Brain microvascular endothelial cell (primary cell): ENCODE measurements at regions not wholly inside any gene's neighbourhood (a gene's known extent, or its start where the extent isn't known, plus 50 kb on each side); places are given as distances from the start of the nearest gene placed in this dataset.
"Not testable (repeated sequence)": the region's sequence is repeated elsewhere in the genome, so short reads cannot be mapped to it uniquely, and the experiment has no call there.

Experiments
- DNase-seq: peaks from one replicate; pipeline ENCODE4 v3.0.0-alpha.2; 2020
- H3K27ac ChIP-seq: fragments of 250-450 bp; sonication (Bioruptor Pico); 2 replicates; pipeline ENCODE4 v1.5.1; 2020; ENCODE audit warnings: mild to moderate bottlenecking, moderate library complexity
- H3K27me3 ChIP-seq: fragments of 250-450 bp; sonication (Bioruptor Pico); replicated peaks from 2 replicates; pipeline ENCODE4 v1.5.1; 2020; ENCODE audit warnings: mild to moderate bottlenecking
- H3K36me3 ChIP-seq: fragments of 250-450 bp; sonication (Bioruptor Pico); replicated peaks from 2 replicates; pipeline ENCODE4 v1.5.1; 2020; ENCODE audit warnings: mild to moderate bottlenecking
- H3K4me3 ChIP-seq: 2 replicates; pipeline ENCODE4 v1.5.1; 2011; ENCODE audit warnings: low read depth, mild to moderate bottlenecking, control low read depth, low read length, moderate library complexity
- CTCF ChIP-seq: IDR thresholded peaks from 2 replicates; pipeline ENCODE4 v1.5.1; 2011; ENCODE audit warnings: low read depth, mild to moderate bottlenecking, moderate library complexity, low read length, control low read depth, inconsistent platforms; ENCODE audit errors: missing control alignments
- in situ Hi-C: cut with HindIII; loops from 2 replicates; pipeline ENCODE4 v1.10.0; 2017; ENCODE audit warnings: low sequenced_read_pairs, low pct_ligation_motif_present

- Histone ChIP-seq H3K27ac (no peak overlapping the region), H3K27me3 (no peaks in the 10 kb centered on the region), H3K36me3 (no peaks in the 10 kb centered on the region), H3K4me3 (no peak overlapping the region)
- no peak for TF ChIP-seq CTCF
- in situ Hi-C loops = no loop called here
- DNase-seq = no peak
These were observed 103.5 kb upstream of the BOD1L1 start for GRCh38 chr4:13731019-13731418.

GRCh38 chr4:13733817-13734216 lies 106.3 kb upstream of the BOD1L1 start:
- no peak for TF ChIP-seq CTCF
- H3K27ac ChIP-seq = no peak overlapping the region
- no peak for DNase-seq
- no peaks in the 10 kb centered on the region for H3K27me3 ChIP-seq
- in situ Hi-C loops = no loop called here
- no peaks in the 10 kb centered on the region for H3K36me3 ChIP-seq
- no peak overlapping the region for H3K4me3 ChIP-seq

- Histone ChIP-seq H3K27me3 (no peaks in the 10 kb centered on the region), H3K36me3 (no peaks in the 10 kb centered on the region), H3K27ac (no peak overlapping the region), H3K4me3 (no peak overlapping the region)
- DNase-seq = no peak
- TF ChIP-seq CTCF = no peak
- in situ Hi-C loops = no loop called here
These were observed 123.1 kb upstream of the BOD1L1 start for GRCh38 chr4:13750594-13750993.

- H3K27ac ChIP-seq, H3K4me3 ChIP-seq, DNase-seq, H3K27me3 ChIP-seq, H3K36me3 ChIP-seq, in situ Hi-C loops: not testable (repeated sequence)
These were observed 134.1 kb upstream of the BOD1L1 start for GRCh38 chr4:13761581-13761980.

GRCh38 chr4:13762130-13762529 lies 134.6 kb upstream of the BOD1L1 start:
- Histone ChIP-seq H3K36me3 (no peaks in the 10 kb centered on the region), H3K27me3 (no peaks in the 10 kb centered on the region), H3K27ac (no peak overlapping the region), H3K4me3 (no peak overlapping the region)
- in situ Hi-C loops = no loop called here
- DNase-seq = no peak
- no peak for TF ChIP-seq CTCF

- no peak for TF ChIP-seq CTCF
- Histone ChIP-seq H3K4me3 (no peak overlapping the region), H3K36me3 (no peaks in the 10 kb centered on the region), H3K27me3 (no peaks in the 10 kb centered on the region), H3K27ac (no peak overlapping the region)
- no peak for DNase-seq
- in situ Hi-C loops = no loop called here
These were observed 136.2 kb upstream of the BOD1L1 start for GRCh38 chr4:13763707-13764106.
